Activated T-cell treated with anti-CD3 and anti-CD28 coated beads, Interleukin-2, amount 50 U/mL, for 72 hours (primary cell): ENCODE measurements at regions not wholly inside any gene's neighbourhood (a gene's known extent, or its start where the extent isn't known, plus 50 kb on each side); places are given as distances from the start of the nearest gene placed in this dataset.
"Not testable (repeated sequence)": the region's sequence is repeated elsewhere in the genome, so short reads cannot be mapped to it uniquely, and the experiment has no call there.

Source experiments
- ATAC-seq, 2 donors: fragments of 150-1000 bp; cut with Tn5 transposase; replicated peaks in 1 of 2; 2 replicates each; pipeline ENCODE4 v1.10.0; 2021; ENCODE audit warnings: moderate library complexity in 2 of 2, mild to moderate bottlenecking in 1 of 2
- DNase-seq, 2 donors: peaks; one replicate each; pipeline ENCODE4 v3.0.0; 2021 to 2022; ENCODE audit warnings: mixed read lengths in 1 of 2
- H3K27ac Mint-ChIP-seq: one replicate; pipeline ENCODE4 v1.8.0; 2022; ENCODE audit warnings: mild to moderate bottlenecking, moderate library complexity, mixed read lengths
- H3K27me3 Mint-ChIP-seq: one replicate; pipeline ENCODE4 v1.8.0; 2022; ENCODE audit warnings: low read depth, mixed read lengths
- H3K36me3 Mint-ChIP-seq, 2 donors: one replicate each; pipeline ENCODE4 v1.8.0; 2022; ENCODE audit warnings: mixed read lengths in 2 of 2, mild to moderate bottlenecking in 1 of 2; ENCODE audit not compliant: insufficient read depth in 2 of 2
- H3K4me1 Mint-ChIP-seq: one replicate; pipeline ENCODE4 v1.8.0; 2022; ENCODE audit warnings: low read depth, mixed read lengths
- H3K4me3 Mint-ChIP-seq, 2 donors: one replicate each; pipeline ENCODE4 v1.8.0; 2022; ENCODE audit warnings: mild to moderate bottlenecking in 2 of 2, mixed read lengths in 2 of 2, moderate library complexity in 2 of 2
- H3K9me3 Mint-ChIP-seq, 2 donors: one replicate each; pipeline ENCODE4 v1.8.0; 2022; ENCODE audit warnings: mixed read lengths in 2 of 2

DNA sequence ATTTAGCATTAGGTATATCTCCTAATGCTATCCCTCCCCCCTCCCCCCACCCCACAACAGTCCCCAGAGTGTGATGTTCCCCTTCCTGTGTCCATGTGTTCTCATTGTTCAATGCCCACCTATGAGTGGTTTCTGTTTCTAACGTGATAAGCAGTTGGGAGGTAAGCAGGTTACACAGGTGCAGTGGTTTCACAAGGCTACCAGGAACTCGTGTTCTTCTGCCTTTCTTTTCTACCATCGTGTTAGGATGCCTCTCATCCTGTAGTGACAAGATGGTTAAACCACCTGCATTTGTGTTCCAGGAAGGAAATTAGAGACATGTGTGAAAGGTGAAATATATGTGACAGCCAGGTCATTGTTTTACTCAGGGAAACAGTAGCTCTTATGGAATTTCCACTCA, 476.5 kb upstream of the DDX18 start:
- H3K9me3 Mint-ChIP-seq, H3K36me3 Mint-ChIP-seq, DNase-seq, H3K27ac Mint-ChIP-seq, ATAC-seq, H3K4me3 Mint-ChIP-seq, H3K4me1 Mint-ChIP-seq, H3K27me3 Mint-ChIP-seq: not testable (repeated sequence)

DNA sequence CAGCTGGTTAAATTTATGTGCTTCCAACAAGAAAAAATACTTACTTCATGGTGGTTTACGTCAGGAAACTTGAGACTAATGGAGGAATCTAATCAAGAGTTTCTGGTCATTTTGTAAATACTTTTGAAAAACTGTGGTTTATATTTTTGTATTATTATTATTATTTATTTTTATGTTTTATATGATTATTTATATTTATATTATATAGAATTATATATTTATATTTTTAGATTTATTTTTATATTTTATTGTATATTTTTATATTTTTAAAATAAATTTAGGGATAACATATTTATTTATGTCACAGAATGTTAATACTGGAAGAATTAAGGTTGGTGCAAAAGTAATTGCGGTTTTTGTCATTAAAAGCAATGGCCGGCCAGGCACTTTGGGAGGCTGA, 474.5 kb upstream of the DDX18 start:
- ATAC-seq (no peak), DNase-seq (no peak)
- H3K27me3 Mint-ChIP-seq: no peaks in the 10 kb centered on the region
- no peaks in the 10 kb centered on the region for H3K36me3 Mint-ChIP-seq
- no peak overlapping the region for H3K27ac Mint-ChIP-seq
- peaks cover 0 to 5% of the 10 kb centered on the region in 2 donors for H3K9me3 Mint-ChIP-seq
- no peak overlapping the region for H3K4me3 Mint-ChIP-seq
- H3K4me1 Mint-ChIP-seq: no peaks in the 10 kb centered on the region

DNA sequence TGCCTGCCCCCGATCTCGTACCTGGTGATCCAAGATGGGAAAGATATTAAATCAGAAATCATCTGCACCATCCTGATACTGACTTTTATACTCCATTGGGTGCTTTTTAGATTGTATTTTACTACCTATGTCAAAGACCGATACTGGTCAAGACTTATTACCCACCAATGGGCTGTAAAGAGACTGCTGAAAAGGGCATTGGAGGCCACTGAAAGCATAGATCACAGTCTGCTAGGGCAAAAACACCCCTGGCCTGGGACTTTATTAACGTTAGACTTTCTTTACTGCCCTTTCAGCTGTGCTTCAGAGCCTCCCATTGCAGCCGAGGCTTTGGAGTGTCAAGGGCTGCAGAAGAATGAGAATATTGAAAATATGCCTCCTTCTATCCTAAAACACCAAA, 472.8 kb upstream of the DDX18 start:
- DNase-seq: no peak
- Mint-ChIP-seq H3K27ac (no peak overlapping the region), H3K36me3 (no peaks in the 10 kb centered on the region), H3K4me3 (no peak overlapping the region), H3K9me3 (peaks cover 0 to 3% of the 10 kb centered on the region in 2 donors), H3K27me3 (no peaks in the 10 kb centered on the region), H3K4me1 (no peaks in the 10 kb centered on the region)
- ATAC-seq: no peak

DNA sequence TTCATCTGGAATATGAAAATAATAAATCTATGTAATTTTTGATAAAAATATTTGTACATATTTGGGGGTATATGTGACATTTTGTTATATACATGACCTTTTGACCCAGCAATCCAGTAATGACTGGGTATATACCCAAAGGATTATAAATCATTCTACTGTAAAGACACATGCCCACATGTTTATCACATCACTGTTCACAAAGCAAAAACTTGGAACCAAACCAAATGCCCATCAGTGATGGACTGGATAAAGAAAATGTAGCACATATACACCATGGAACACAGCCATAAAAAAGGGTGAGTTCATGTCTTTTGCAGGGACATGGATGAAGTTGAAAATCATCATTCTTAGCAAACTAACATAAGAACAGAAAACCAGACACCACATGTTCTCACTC, 472.1 kb upstream of the DDX18 start:
- Mint-ChIP-seq H3K27ac (no peak overlapping the region), H3K4me3 (no peak overlapping the region)

DNA sequence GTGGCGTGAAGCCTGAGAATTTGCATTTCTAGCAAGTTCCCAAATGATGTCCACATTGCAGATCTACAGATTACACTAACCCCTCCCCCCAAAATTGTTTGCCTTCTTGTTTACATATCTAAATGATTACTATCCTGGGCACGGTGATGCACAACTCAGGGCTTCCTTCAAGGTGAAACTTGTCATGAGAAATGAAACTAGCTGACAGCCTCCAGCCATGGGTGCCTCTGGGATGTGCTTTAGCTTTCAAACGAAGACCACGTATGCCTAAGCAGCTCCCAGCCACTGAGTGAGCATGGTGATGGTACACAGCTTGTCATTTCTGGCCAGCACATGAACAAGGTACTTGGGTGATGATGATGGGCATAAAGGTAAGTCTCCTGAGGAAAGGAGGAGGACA, 464.8 kb upstream of the DDX18 start:
- Mint-ChIP-seq H3K4me1 (no peaks in the 10 kb centered on the region), H3K27ac (no peak overlapping the region), H3K4me3 (no peak overlapping the region), H3K36me3 (peaks cover 0 to 2% of the 10 kb centered on the region in 2 donors), H3K9me3 (peaks cover 5 to 8% of the 10 kb centered on the region in 2 donors), H3K27me3 (no peaks in the 10 kb centered on the region)
- ATAC-seq (no peak), DNase-seq (no peak)

More for the DNA sequence above, 472.1 kb upstream of the DDX18 start:
- Mint-ChIP-seq H3K9me3 (peaks cover 0 to 6% of the 10 kb centered on the region in 2 donors), H3K27me3 (no peaks in the 10 kb centered on the region), H3K36me3 (peaks cover 0 to 2% of the 10 kb centered on the region in 2 donors), H3K4me1 (no peaks in the 10 kb centered on the region)
- DNase-seq (no peak), ATAC-seq (no peak)

DNA sequence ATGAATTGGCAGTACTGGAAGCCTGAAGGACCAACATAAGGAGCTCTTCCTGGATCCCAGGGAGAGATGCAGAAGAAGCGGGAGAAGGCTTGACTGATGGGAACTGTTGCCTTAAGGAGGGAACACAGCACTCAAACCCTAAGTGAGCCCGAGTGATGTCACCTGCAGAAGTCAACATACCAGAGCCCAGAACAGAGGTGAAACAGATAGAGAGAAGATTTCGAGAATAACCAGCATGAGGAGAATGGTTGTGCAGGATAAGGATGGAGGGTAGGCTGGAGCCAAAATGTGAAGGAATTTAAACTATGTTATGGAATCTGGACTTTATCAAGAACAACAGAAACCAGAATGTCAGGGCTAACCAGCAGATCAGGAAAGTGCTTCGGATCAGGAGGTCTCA, 463.1 kb upstream of the DDX18 start:
- Mint-ChIP-seq H3K36me3 (peaks cover 0 to 2% of the 10 kb centered on the region in 2 donors), H3K9me3 (peaks cover 8 to 11% of the 10 kb centered on the region in 2 donors), H3K4me3 (no peak overlapping the region), H3K4me1 (no peaks in the 10 kb centered on the region), H3K27ac (no peak overlapping the region), H3K27me3 (no peaks in the 10 kb centered on the region)
- no peak for ATAC-seq
- DNase-seq: no peak

DNA sequence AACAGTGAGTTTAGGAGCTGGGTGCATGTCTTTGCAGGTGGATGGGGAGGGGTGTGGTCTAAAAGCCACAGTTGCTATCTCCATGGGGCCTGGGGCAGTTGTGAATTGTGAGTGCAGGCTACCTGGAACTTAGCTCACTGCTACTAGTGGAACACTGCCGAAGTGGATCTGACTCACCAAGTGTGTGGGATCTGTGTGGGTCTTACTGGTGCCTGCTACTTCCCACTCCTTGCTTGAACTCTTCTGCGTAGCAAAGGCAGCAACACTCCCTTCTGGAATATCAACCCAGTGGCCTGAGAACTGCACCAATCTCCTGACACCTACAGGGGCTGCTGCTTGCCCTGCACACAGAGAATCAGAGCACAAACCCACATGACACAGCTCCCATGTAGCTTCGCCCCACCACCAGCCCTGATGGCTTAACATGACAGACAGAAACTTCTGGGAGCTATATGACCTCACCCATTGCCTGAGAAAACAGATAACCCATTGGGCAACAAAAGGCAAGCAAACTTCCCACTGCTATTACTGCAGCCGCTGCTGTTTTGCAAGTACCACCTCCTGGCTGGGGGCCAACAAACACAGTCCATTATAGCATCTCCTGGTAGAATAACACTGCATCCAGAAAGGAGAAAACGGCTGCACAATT, 455.1 kb upstream of the DDX18 start:
- DNase-seq (no peak), ATAC-seq (no peak)
- Mint-ChIP-seq H3K27ac (no peak overlapping the region), H3K27me3 (no peaks in the 10 kb centered on the region), H3K4me3 (no peak overlapping the region), H3K9me3 (peaks cover 9 to 14% of the 10 kb centered on the region in 2 donors), H3K36me3 (peaks cover 0 to 2% of the 10 kb centered on the region in 2 donors), H3K4me1 (no peaks in the 10 kb centered on the region)

DNA sequence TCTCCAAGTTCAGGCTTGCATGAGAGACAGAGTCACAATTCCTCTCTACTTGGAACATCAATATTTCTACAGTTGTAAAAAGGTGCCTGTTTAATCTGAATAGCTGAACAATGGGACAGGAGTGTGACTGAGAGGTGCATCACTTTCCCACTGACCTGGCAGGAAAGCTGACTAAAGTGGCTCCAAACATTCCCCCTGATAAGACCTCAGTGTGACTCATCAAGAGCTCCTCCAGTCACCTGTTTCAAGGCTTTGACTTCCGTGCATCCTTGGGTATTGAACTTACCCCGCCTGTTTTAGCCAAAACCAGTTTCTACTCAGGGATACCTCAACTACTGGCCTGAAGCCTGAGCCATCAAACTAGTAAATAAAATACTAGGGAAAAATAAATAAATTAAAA, 453.9 kb upstream of the DDX18 start:
- Mint-ChIP-seq H3K4me3 (no peak overlapping the region), H3K9me3 (peaks cover 9 to 14% of the 10 kb centered on the region in 2 donors), H3K36me3 (peaks cover 0 to 2% of the 10 kb centered on the region in 2 donors), H3K27me3 (no peaks in the 10 kb centered on the region), H3K4me1 (no peaks in the 10 kb centered on the region), H3K27ac (no peak overlapping the region)
- DNase-seq (no peak), ATAC-seq (no peak)

DNA sequence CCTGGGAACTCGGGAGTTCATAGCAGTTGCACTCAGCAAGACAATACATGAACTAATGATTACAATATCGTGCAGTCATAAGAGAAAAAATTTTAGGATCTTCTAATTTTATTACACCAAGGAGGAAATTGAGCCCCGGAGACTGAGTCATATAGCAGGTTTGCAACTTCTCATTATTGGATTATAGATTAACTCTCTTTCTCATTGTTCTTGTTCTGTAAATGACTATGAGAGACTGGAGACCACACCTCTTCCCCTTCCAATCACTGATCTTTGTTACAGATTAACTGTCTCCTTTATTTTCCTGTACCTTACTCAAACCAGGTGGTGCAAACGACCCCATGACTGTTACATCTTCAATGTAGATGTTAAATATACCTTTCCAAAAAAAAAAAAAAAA, 435.8 kb upstream of the DDX18 start:
- H3K9me3 Mint-ChIP-seq: peaks cover 5 to 10% of the 10 kb centered on the region in 2 donors
- no peak overlapping the region for H3K27ac Mint-ChIP-seq
- no peaks in the 10 kb centered on the region for H3K36me3 Mint-ChIP-seq
- DNase-seq: no peak
- no peaks in the 10 kb centered on the region for H3K4me1 Mint-ChIP-seq
- no peak overlapping the region for H3K4me3 Mint-ChIP-seq
- H3K27me3 Mint-ChIP-seq: no peaks in the 10 kb centered on the region
- ATAC-seq: no peak

DNA sequence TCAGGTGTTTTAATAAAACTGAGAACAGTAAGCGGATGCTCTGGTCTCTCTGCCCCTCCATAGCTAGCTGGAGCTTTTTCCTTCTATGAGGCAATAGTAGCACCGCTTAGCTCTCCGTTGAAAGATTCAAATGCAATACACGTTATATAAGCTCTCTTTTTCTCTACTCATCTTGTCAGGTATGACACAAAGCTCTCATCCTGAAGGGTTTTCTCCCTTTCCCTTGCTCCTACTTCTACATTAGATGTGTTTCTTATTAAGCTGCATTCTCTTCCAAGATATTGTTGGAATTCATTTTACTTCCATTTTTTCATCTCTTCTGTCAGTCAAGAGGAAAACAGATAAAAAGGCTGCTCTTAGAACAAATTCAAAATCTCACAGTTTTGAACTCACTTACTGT, 434.6 kb upstream of the DDX18 start:
- no peak overlapping the region for H3K4me3 Mint-ChIP-seq
- peaks cover 4 to 11% of the 10 kb centered on the region in 2 donors for H3K9me3 Mint-ChIP-seq
- ATAC-seq (no peak), DNase-seq (no peak)
- H3K4me1 Mint-ChIP-seq: no peaks in the 10 kb centered on the region
- no peak overlapping the region for H3K27ac Mint-ChIP-seq
- no peaks in the 10 kb centered on the region for H3K36me3 Mint-ChIP-seq
- no peaks in the 10 kb centered on the region for H3K27me3 Mint-ChIP-seq

DNA sequence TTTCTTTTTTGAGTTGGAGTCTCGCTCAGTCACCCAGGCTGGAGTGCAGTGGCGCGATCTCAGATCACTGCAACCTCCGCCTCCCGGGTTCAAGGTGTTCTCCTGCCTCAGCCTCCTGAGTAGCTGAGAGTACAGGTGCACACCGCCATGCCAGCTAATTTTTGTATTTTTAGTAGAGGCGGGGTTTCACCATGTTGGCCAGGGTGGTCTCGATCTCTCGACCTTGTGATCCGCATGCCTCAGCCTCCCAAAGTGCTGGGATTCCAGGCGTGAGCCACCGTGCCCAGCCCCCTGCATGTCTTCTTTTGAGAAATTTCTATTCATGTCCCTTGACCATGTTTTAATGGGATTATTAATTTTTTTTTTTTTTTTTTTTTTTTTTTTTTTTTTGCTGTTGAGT, 430.5 kb upstream of the DDX18 start:
- not testable (repeated sequence) for H3K4me3 Mint-ChIP-seq, DNase-seq, H3K27ac Mint-ChIP-seq, H3K36me3 Mint-ChIP-seq, H3K4me1 Mint-ChIP-seq, H3K27me3 Mint-ChIP-seq, ATAC-seq
- H3K9me3 Mint-ChIP-seq: peaks cover 4 to 12% of the 10 kb centered on the region in 2 donors

DNA sequence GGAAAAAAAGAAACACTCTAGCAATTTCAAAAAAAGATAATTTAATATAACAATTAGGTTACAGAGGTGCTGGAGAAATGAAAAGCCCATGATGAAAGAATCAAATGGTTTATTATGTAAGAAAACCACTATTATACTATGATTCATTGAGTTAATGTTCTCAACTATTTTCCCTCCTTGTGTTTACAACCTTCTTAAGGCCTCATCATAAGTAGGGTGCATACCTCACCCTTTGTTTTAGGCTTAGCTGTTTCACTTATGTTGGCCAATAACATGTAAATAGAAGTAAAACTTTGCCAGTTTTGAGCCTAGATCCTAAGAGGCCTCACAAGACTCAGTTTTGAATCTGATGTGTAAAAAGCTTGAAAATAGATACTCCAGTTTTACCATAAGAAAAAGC, 418.3 kb upstream of the DDX18 start:
- no peak for ATAC-seq
- H3K36me3 Mint-ChIP-seq: no peaks in the 10 kb centered on the region
- H3K9me3 Mint-ChIP-seq: peaks cover 10% of the 10 kb centered on the region in 2 donors
- no peak overlapping the region for H3K4me3 Mint-ChIP-seq
- H3K4me1 Mint-ChIP-seq: no peaks in the 10 kb centered on the region
- no peak overlapping the region for H3K27ac Mint-ChIP-seq
- no peaks in the 10 kb centered on the region for H3K27me3 Mint-ChIP-seq
- DNase-seq: no peak

DNA sequence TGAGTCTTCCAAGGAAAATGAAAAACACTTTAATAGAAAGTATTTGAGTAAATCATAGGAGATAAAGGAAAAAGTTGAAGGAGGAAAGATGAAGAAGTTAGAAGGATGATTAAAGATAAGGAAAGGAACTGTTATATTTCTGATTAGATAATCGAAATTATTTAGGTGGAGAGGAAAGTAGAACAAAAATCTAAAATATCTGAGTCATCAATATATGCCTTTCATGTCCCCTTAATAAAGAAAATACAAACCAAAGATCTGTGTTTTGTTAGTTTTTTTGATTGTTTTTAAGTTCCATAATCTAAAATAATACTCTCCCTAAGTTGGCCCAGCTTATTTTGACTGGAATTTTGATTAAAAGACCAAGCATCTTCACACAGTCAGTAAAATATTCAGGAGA, 412.9 kb upstream of the DDX18 start:
- Mint-ChIP-seq H3K9me3 (peaks cover 10 to 12% of the 10 kb centered on the region in 2 donors), H3K4me1 (no peaks in the 10 kb centered on the region), H3K36me3 (no peaks in the 10 kb centered on the region), H3K27ac (no peak overlapping the region), H3K4me3 (no peak overlapping the region), H3K27me3 (no peaks in the 10 kb centered on the region)
- DNase-seq (no peak), ATAC-seq (no peak)

DNA sequence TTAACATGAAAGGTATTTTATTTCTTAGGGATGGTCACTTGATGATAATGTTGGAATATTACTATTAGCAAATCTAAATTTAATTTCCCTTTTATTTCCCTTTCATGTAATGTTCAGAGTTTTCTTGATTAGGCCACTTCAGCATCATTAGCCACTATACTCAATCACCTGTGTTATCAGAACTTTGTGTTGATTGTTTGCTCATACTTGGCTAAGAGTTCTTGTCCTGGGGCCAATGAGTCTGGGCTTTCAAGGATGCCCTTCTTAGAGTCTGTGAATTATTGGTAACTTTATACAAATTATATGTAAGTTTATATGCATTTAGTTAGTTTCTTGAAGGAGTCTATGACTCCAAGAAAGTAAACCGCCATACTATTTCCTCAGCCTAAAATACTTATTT, 408.0 kb upstream of the DDX18 start:
- no peak overlapping the region for H3K4me3 Mint-ChIP-seq
- no peak overlapping the region for H3K27ac Mint-ChIP-seq
- no peaks in the 10 kb centered on the region for H3K36me3 Mint-ChIP-seq
- ATAC-seq (no peak), DNase-seq (no peak)
- no peaks in the 10 kb centered on the region for H3K4me1 Mint-ChIP-seq
- H3K27me3 Mint-ChIP-seq: no peaks in the 10 kb centered on the region
- peaks cover 11 to 13% of the 10 kb centered on the region in 2 donors for H3K9me3 Mint-ChIP-seq
